NB4 (cell line): ENCODE measurements at regions not wholly inside any gene's neighbourhood (a gene's known extent, or its start where the extent isn't known, plus 50 kb on each side); places are given as distances from the start of the nearest gene placed in this dataset.

Experiments used
- DNase-seq: peaks from one replicate; pipeline ENCODE4 v3.0.0; 2010; ENCODE audit warnings: low read depth
- H3K4me3 ChIP-seq: one replicate; pipeline ENCODE4 v1.5.1; 2011; ENCODE audit warnings: mild to moderate bottlenecking, low read depth, low read length, moderate library complexity
- CTCF ChIP-seq: IDR thresholded peaks from one replicate; pipeline ENCODE4 v1.5.1; 2012; ENCODE audit warnings: low read depth, low read length
- MAX ChIP-seq: IDR thresholded peaks from 2 replicates; pipeline ENCODE4 v1.6.1; 2011; ENCODE audit warnings: low read depth, low read length
- MYC ChIP-seq: IDR thresholded peaks from 2 replicates; pipeline ENCODE4 v1.6.1; 2011; ENCODE audit warnings: low read depth, low read length
- POLR2A ChIP-seq: IDR thresholded peaks from 2 replicates; pipeline ENCODE4 v1.6.1; 2011; ENCODE audit warnings: mild to moderate bottlenecking; ENCODE audit not compliant: insufficient read length; ENCODE audit errors: extremely low read depth

- no peak overlapping the region for H3K4me3 ChIP-seq
- DNase-seq: no peak
- no peak for TF ChIP-seq MAX
- TF ChIP-seq POLR2A: no peak
- no peak for TF ChIP-seq MYC
- TF ChIP-seq CTCF: no peak
Measured at GRCh38 chr10:109701633-109702215, 221.6 kb downstream of the XPNPEP1 start.

GRCh38 chr10:109698882-109699664 is 224.2 kb downstream of the XPNPEP1 start:
- TF ChIP-seq POLR2A (no peak), MYC (no peak), MAX (no peak), CTCF (no peak)
- H3K4me3 ChIP-seq: no peak overlapping the region
- DNase-seq: no peak

- TF ChIP-seq POLR2A (no peak), MAX (no peak), CTCF (no peak), MYC (no peak)
- no peak overlapping the region for H3K4me3 ChIP-seq
- no peak for DNase-seq
Measured at GRCh38 chr10:109698086-109698485, 225.2 kb downstream of the XPNPEP1 start.

- no peak overlapping the region for H3K4me3 ChIP-seq
- TF ChIP-seq POLR2A (no peak), MYC (no peak), CTCF (no peak), MAX (no peak)
- no peak for DNase-seq
Measured at GRCh38 chr10:109696981-109697775, 226.1 kb downstream of the XPNPEP1 start.

- no peak for DNase-seq
- TF ChIP-seq MYC (no peak), MAX (no peak), POLR2A (no peak), CTCF (no peak)
- no peak overlapping the region for H3K4me3 ChIP-seq
Measured at GRCh38 chr10:109696462-109696861, 226.8 kb downstream of the XPNPEP1 start.
